Body of pancreas (tissue), 4 donors: ENCODE measurements at regions not wholly inside any gene's neighbourhood (a gene's known extent, or its start where the extent isn't known, plus 50 kb on each side); places are given as distances from the start of the nearest gene placed in this dataset.
"Not testable (repeated sequence)": the region's sequence is repeated elsewhere in the genome, so short reads cannot be mapped to it uniquely, and the experiment has no call there.

Source experiments
- CTCF ChIP-seq, 7 experiments: fragments of 450-650 bp in 4 of 7; fragments of 200-600 bp in 3 of 7; sonication (generic) in 3 of 7; IDR thresholded peaks; one replicate each; pipeline ENCODE4 v1.5.1; 2016 to 2019; ENCODE audit warnings: antibody characterized with exemption in 7 of 7
- POLR2A ChIP-seq, 3 donors: fragments of 450-650 bp; IDR thresholded peaks; one replicate each; pipeline ENCODE4 v1.6.1; 2016; ENCODE audit warnings: antibody characterized with exemption in 3 of 3, mild to moderate bottlenecking in 2 of 3

DNA sequence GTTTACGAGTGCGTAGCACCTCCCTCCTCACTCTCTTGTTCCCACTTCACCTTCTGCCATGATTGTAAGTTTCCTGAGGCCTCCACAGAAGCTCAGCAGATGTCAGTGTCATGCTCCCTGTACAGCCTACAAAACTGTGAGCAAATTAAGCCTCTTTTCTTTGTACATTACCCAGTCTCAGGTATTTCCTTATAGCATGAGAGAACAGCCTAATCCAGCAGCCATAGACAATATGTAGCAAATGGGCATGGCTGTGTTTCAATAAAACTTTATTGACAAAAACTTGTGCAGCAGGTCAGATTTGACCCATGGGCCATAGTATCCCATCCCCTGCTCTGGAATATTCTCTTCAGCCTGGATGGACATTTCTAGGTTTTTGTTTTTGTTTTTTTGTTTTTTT, 156.2 kb upstream of the FRG2C start:
- TF ChIP-seq CTCF, POLR2A (IDR thresholded peaks at IDR 0.05): not testable (repeated sequence)
